ENCODE measurements at regions not wholly inside any gene's neighbourhood (a gene's known extent, or its start where the extent isn't known, plus 50 kb on each side); places are given as distances from the start of the nearest gene placed in this dataset.

GRCh38 chr20:56955680-56956079 lies 310.8 kb downstream of the BMP7 start:
- TF ChIP-seq CTCF (conservative IDR thresholded peaks at IDR 0.05) (no peak), ZFX (IDR thresholded peaks at IDR 0.05) (no peak)
